IMR-90 (cell line): ENCODE measurements at regions not wholly inside any gene's neighbourhood (a gene's known extent, or its start where the extent isn't known, plus 50 kb on each side); places are given as distances from the start of the nearest gene placed in this dataset.

Source experiments
- ATAC-seq: fragments of 200-7000 bp; cut with Tn5 transposase; 2 replicates; pipeline ENCODE4 v1.9.1; 2020; ENCODE audit warnings: low read depth, mild to moderate bottlenecking, moderate library complexity
- BruUV-seq: library from RNA; stranded (reverse); fragments of 400-500 nt; replicated peaks from 2 replicates; lab custom pipeline; 2021; lab: Mats Ljungman, UMichigan
- CTCF ChIA-PET: fragments of 300-600 bp; formaldehyde crosslinking; extraction: SDS; loops from one replicate; lab custom pipeline; 2021; ENCODE audit warnings: antibody characterized with exemption; lab: Yijun Ruan, JAX
- POLR2A ChIA-PET: fragments of 300-600 bp; sonication (Branson Sonifier 250); formaldehyde crosslinking; loops from one replicate; lab custom pipeline; 2022; ENCODE audit warnings: antibody characterized with exemption; ENCODE audit not compliant: unreplicated experiment; lab: Charles Lee
- DNase-seq: peaks from one replicate; pipeline ENCODE4 v3.0.0; 2013
- H2AFZ ChIP-seq: replicated peaks from 2 replicates; pipeline ENCODE3; 2013; ENCODE audit warnings: low read length, mild to moderate bottlenecking; ENCODE audit not compliant: poor library complexity
- H2AK5ac ChIP-seq: 2 replicates; pipeline ENCODE4 v1.6.1; 2013; ENCODE audit warnings: low read depth, low read length, inconsistent platforms
- H2AK9ac ChIP-seq: replicated peaks from 2 replicates; pipeline ENCODE3; 2013; ENCODE audit warnings: mild to moderate bottlenecking, low read depth, low read length, moderate library complexity; ENCODE audit not compliant: poor library complexity
- H2BK120ac ChIP-seq: 2 replicates; pipeline ENCODE4 v1.6.1; 2013; ENCODE audit warnings: low read depth, low read length, inconsistent platforms
- H2BK15ac ChIP-seq: 3 replicates; pipeline ENCODE4 v1.6.1; 2013; ENCODE audit warnings: low read depth, low read length, inconsistent platforms
- H2BK20ac ChIP-seq: 2 replicates; pipeline ENCODE4 v1.6.1; 2013; ENCODE audit warnings: low read depth, mild to moderate bottlenecking, inconsistent platforms, low read length, moderate library complexity
- H2BK5ac ChIP-seq: 2 replicates; pipeline ENCODE4 v1.6.1; 2013; ENCODE audit warnings: mild to moderate bottlenecking, low read depth, low read length, inconsistent platforms; ENCODE audit not compliant: poor library complexity, severe bottlenecking
- H3K14ac ChIP-seq: replicated peaks from 2 replicates; pipeline ENCODE4 v1.6.1; 2013; ENCODE audit warnings: low read depth, low read length, inconsistent platforms
- H3K18ac ChIP-seq: 2 replicates; pipeline ENCODE4 v1.6.1; 2013; ENCODE audit warnings: low read depth, low read length, control low read depth
- H3K23ac ChIP-seq: 2 replicates; pipeline ENCODE4 v1.6.1; 2013; ENCODE audit warnings: low read depth, low read length, inconsistent platforms
- H3K27ac ChIP-seq: 2 replicates; pipeline ENCODE4 v1.5.1; 2013; ENCODE audit warnings: mild to moderate bottlenecking, control low read depth, low read length; ENCODE audit not compliant: insufficient read depth
- H3K27me3 ChIP-seq: 2 replicates; pipeline ENCODE4 v1.6.1; 2013; ENCODE audit warnings: low read length; ENCODE audit not compliant: control insufficient read depth, insufficient read depth
- H3K36me3 ChIP-seq: 2 replicates; pipeline ENCODE4 v1.6.1; 2013; ENCODE audit warnings: low read length, mixed read lengths; ENCODE audit not compliant: control insufficient read depth, insufficient read depth
- H3K4ac ChIP-seq: 2 replicates; pipeline ENCODE4 v1.6.1; 2013; ENCODE audit warnings: low read depth, low read length, inconsistent platforms
- H3K4me1 ChIP-seq: 2 replicates; pipeline ENCODE4 v1.6.1; 2013; ENCODE audit warnings: low read length, mixed read lengths; ENCODE audit not compliant: control insufficient read depth, insufficient read depth
- H3K4me2 ChIP-seq: 2 replicates; pipeline ENCODE4 v1.6.1; 2013; ENCODE audit warnings: low read depth, mild to moderate bottlenecking, control low read depth, low read length, moderate library complexity
- H3K4me3 ChIP-seq: 2 replicates; pipeline ENCODE4 v1.5.1; 2013; ENCODE audit warnings: low read depth, mild to moderate bottlenecking, control low read depth, low read length, moderate library complexity; ENCODE audit not compliant: insufficient read depth
- H3K56ac ChIP-seq: 2 replicates; pipeline ENCODE4 v1.6.1; 2013; ENCODE audit warnings: low read length, inconsistent platforms; ENCODE audit not compliant: insufficient read depth; ENCODE audit errors: extremely low read depth
- H3K79me1 ChIP-seq, 2 experiments: 2 replicates each; pipeline ENCODE4 v1.6.1; 2013; ENCODE audit warnings: low read length in 2 of 2, inconsistent platforms in 1 of 2, low read depth in 1 of 2
- H3K9ac ChIP-seq: 2 replicates; pipeline ENCODE4 v1.6.1; 2013; ENCODE audit warnings: low read depth, low read length, control low read depth
- H3K9me1 ChIP-seq: 2 replicates; pipeline ENCODE4 v1.6.1; 2013; ENCODE audit warnings: low read length, inconsistent platforms; ENCODE audit not compliant: insufficient read depth
- H3K9me3 ChIP-seq: 2 replicates; pipeline ENCODE4 v1.6.1; 2013; ENCODE audit warnings: low read length; ENCODE audit not compliant: control insufficient read depth, insufficient read depth
- H4K20me1 ChIP-seq: 2 replicates; pipeline ENCODE4 v1.6.1; 2013; ENCODE audit warnings: low read length, inconsistent platforms; ENCODE audit not compliant: insufficient read depth
- H4K5ac ChIP-seq: 2 replicates; pipeline ENCODE4 v1.6.1; 2013; ENCODE audit warnings: mild to moderate bottlenecking, low read depth, low read length, control low read depth
- H4K8ac ChIP-seq, 2 experiments: 2 replicates each; pipeline ENCODE4 v1.6.1; 2013; ENCODE audit warnings: low read depth in 2 of 2, low read length in 2 of 2, control low read depth in 1 of 2, inconsistent platforms in 1 of 2
- H4K91ac ChIP-seq: 2 replicates; pipeline ENCODE4 v1.6.1; 2013; ENCODE audit warnings: low read depth, low read length, inconsistent platforms; ENCODE audit not compliant: insufficient read depth
- BHLHE40 ChIP-seq: fragments of 150-350 bp; IDR thresholded peaks from 2 replicates; pipeline ENCODE4 v1.6.1; 2016; ENCODE audit warnings: mild to moderate bottlenecking, low read depth, low read length
- CEBPB ChIP-seq: IDR thresholded peaks from 2 replicates; pipeline ENCODE4 v1.6.1; 2012; ENCODE audit warnings: low read depth, low read length, improper control_type of control experiment
- CHD1 ChIP-seq: IDR thresholded peaks from 2 replicates; pipeline ENCODE4 v1.6.1; 2012; ENCODE audit warnings: low read depth, low read length, improper control_type of control experiment
- CTCF ChIP-seq: conservative IDR thresholded peaks from 2 replicates; pipeline ENCODE4 v1.5.1; 2012; ENCODE audit warnings: mild to moderate bottlenecking, low read depth, low read length, improper control_type of control experiment
- ELK1 ChIP-seq: fragments of 150-350 bp; IDR thresholded peaks from 2 replicates; pipeline ENCODE4 v1.6.1; 2016; ENCODE audit warnings: low read depth, mild to moderate bottlenecking, low read length, moderate library complexity, borderline replicate concordance
- FOS ChIP-seq: fragments of 150-350 bp; IDR thresholded peaks from 2 replicates; pipeline ENCODE4 v1.6.1; 2016; ENCODE audit warnings: low read depth, low read length
- MAFK ChIP-seq: IDR thresholded peaks from 2 replicates; pipeline ENCODE4 v1.6.1; 2012; ENCODE audit warnings: low read depth, low read length, improper control_type of control experiment
- MAZ ChIP-seq: IDR thresholded peaks from 2 replicates; pipeline ENCODE4 v1.6.1; 2012; ENCODE audit warnings: low read depth, mild to moderate bottlenecking, low read length, improper control_type of control experiment, moderate library complexity, borderline replicate concordance
- MXI1 ChIP-seq: IDR thresholded peaks from 2 replicates; pipeline ENCODE4 v1.6.1; 2012; ENCODE audit warnings: low read depth, mild to moderate bottlenecking, low read length, moderate library complexity, borderline replicate concordance
- NFE2L2 ChIP-seq: fragments of 150-350 bp; IDR thresholded peaks from 2 replicates; pipeline ENCODE4 v1.6.1; 2016; ENCODE audit warnings: low read depth, mild to moderate bottlenecking, low read length
- POLR2A ChIP-seq: IDR thresholded peaks from 2 replicates; pipeline ENCODE4 v1.6.1; 2012; ENCODE audit warnings: mild to moderate bottlenecking, low read depth, low read length
- RAD21 ChIP-seq: IDR thresholded peaks from 2 replicates; pipeline ENCODE4 v1.6.1; 2012; ENCODE audit warnings: low read length, improper control_type of control experiment
- RCOR1 ChIP-seq: IDR thresholded peaks from 2 replicates; pipeline ENCODE4 v1.6.1; 2012; ENCODE audit warnings: mild to moderate bottlenecking, low read length, improper control_type of control experiment; ENCODE audit not compliant: insufficient replicate concordance
- RFX5 ChIP-seq: IDR thresholded peaks from 2 replicates; pipeline ENCODE4 v1.8.0; 2012; ENCODE audit warnings: low read depth, mild to moderate bottlenecking, low read length, moderate library complexity
- SMC3 ChIP-seq: fragments of 150-350 bp; IDR thresholded peaks from 2 replicates; pipeline ENCODE4 v1.6.1; 2016; ENCODE audit warnings: low read depth, mild to moderate bottlenecking, antibody characterized with exemption, low read length, moderate library complexity
- USF2 ChIP-seq: fragments of 150-350 bp; IDR thresholded peaks from 2 replicates; pipeline ENCODE4 v1.6.1; 2017; ENCODE audit warnings: mild to moderate bottlenecking, antibody characterized with exemption, low read length, low read depth
- WGBS, 2 experiments: methylation state at CpG; one replicate each; pipeline versions ENCODE4 v1.1.5 to v1.1.7; 2013; ENCODE audit warnings: missing lambda C conversion rate in 2 of 2; ENCODE audit not compliant: insufficient read length in 1 of 2; ENCODE audit errors: extremely low coverage in 2 of 2; 5-methylcytosine and 5-hydroxymethylcytosine counted together
- dilution Hi-C: fragments of 300-500 bp; cut with HindIII; formaldehyde crosslinking; loops from one replicate; pipeline ENCODE4 v1.14.3; 2018; ENCODE audit warnings: low sequenced_read_pairs; ENCODE audit not compliant: unreplicated experiment
- in situ Hi-C: fragments of 300-500 bp; cut with MboI; formaldehyde crosslinking; loops from 3 replicates; pipeline ENCODE4 v1.14.3; 2019; ENCODE audit warnings: low sequenced_read_pairs, inconsistent platforms, mixed read lengths
- intact Hi-C: fragments of 100-400 bp; cut with micrococcal nuclease; formaldehyde crosslinking; loops from 2 replicates; pipeline ENCODE4 v1.10.0; 2022

- Histone ChIP-seq H3K27me3 (no peaks in the 10 kb centered on the region), H4K5ac (no peak overlapping the region), H2AFZ (no peak overlapping the region), H3K4me1 (no peaks in the 10 kb centered on the region), H4K20me1 (no peaks in the 10 kb centered on the region), H3K56ac (no peak overlapping the region), H2BK15ac (no peak overlapping the region), H3K79me1 (no peaks in the 10 kb centered on the region), H3K14ac (no peak overlapping the region), H3K4me3 (no peak overlapping the region), H2AK5ac (no peak overlapping the region), H2BK5ac (no peak overlapping the region), H2BK20ac (no peak overlapping the region), H3K4ac (no peak overlapping the region), H3K9me3 (no peaks in the 10 kb centered on the region), H3K27ac (no peak overlapping the region), H2AK9ac (no peak overlapping the region), H4K91ac (no peak overlapping the region), H3K18ac (no peak overlapping the region), H3K4me2 (no peak overlapping the region), H2BK120ac (no peak overlapping the region), H3K23ac (no peak overlapping the region), H3K9ac (no peak overlapping the region), H4K8ac (no peak overlapping the region), H3K9me1 (no peaks in the 10 kb centered on the region), H3K36me3 (no peaks in the 10 kb centered on the region)
- TF ChIP-seq MAZ (no peak), CTCF (no peak), USF2 (no peak), FOS (no peak), NFE2L2 (no peak), RCOR1 (no peak), SMC3 (no peak), CHD1 (no peak), RFX5 (no peak), ELK1 (no peak), MAFK (no peak), BHLHE40 (no peak), POLR2A (no peak), MXI1 (no peak), CEBPB (no peak), RAD21 (no peak)
- dilution Hi-C loops = no loop called here
- WGBS, 2 experiments = 100% methylated on average over 1 of the region's 2 CpGs; no CpG with 5 or more reads in 1 of the 2 experiments
- in situ Hi-C loops = no loop called here
- CTCF ChIA-PET = no interaction called here
- BruUV-seq = no TSS peak
- DNase-seq (no peak), ATAC-seq (no peak)
- POLR2A ChIA-PET = no interaction called here
- intact Hi-C loops = loop anchor here (2.0 kb wide), 1 partner anchor 253 kb away; the partner anchor contains the start of gene ADGRL2
Measured at GRCh38 chr1:81547912-81548303, 252.8 kb upstream of the ADGRL2 start.
